Endothelial cell of hepatic sinusoid (primary cell): ENCODE measurements at regions not wholly inside any gene's neighbourhood (a gene's known extent, or its start where the extent isn't known, plus 50 kb on each side); places are given as distances from the start of the nearest gene placed in this dataset.
"Not testable (repeated sequence)": the region's sequence is repeated elsewhere in the genome, so short reads cannot be mapped to it uniquely, and the experiment has no call there.

Experiments used
- in situ Hi-C: cut with HindIII; loops from 2 replicates; pipeline ENCODE4 v1.10.0; 2017; ENCODE audit warnings: low sequenced_read_pairs

GRCh38 chr4:34365946-34366345 lies 1878.4 kb downstream of the ARAP2 start:
- in situ Hi-C loops: no loop called here

- in situ Hi-C loops: no loop called here
Measured at GRCh38 chr4:34371676-34372075, 1872.6 kb downstream of the ARAP2 start.

GRCh38 chr4:34372815-34373214 lies 1871.5 kb downstream of the ARAP2 start:
- in situ Hi-C loops: no loop called here

DNA sequence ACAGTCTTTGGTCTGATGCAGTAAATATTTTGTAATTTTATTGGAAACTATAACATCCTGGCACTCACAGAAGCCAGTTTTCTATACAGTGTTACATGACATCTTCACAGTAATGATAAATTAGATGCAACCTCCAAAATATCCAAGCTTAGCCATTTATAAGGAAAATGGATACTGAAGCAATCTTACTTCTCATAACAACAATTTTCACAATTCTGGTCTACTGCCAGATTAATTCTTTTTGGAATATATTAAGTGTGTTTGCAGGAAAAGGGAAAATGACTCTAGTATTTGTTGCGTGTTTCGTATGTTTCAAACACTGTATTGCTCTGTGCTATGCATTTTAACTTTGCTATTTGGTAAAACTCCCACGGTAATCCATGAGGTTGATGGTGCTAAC lies 1870.9 kb downstream of the ARAP2 start:
- in situ Hi-C loops: no loop called here

DNA sequence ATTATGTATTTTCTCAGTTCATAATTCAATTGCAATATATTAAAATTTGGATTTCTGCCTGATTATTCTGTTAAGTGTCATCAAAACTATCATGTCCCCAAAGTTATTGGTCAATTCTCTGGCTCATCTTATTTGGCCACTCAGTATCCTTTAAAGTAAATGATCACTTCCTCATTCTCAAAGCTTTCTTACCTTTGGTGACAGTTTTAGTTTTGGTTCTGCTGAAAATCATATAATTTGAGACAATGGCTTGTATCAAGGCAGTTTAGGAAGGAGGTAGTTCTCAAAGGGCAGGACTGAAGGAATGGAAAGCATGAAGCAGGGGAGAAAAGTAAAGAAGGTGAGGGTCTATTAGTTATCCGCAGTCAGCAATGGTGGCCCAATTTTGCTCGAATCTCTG lies 1832.1 kb downstream of the ARAP2 start:
- in situ Hi-C loops: loop anchor here (5.0 kb wide), 1 partner anchor 90 kb away; no protein-coding TSS in a partner anchor

DNA sequence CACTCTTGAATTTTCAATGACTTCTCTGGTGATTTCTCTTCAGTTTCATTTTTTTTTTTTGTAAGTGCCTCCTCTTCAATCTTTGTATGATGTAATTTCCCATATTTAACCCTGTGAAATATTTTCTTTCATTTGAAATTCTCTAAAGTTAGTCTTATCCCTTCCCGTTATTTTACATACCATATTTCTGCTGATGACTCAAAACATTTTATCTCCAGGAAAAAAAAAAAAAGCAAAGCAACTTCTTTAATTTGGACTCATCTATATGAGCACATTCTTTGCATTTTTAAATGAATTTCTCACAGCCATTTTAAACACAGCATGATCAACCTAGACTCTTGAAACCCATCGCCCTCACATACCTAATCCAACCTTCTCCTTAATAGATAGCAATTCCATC lies 1831.4 kb downstream of the ARAP2 start:
- in situ Hi-C loops: loop anchor here (5.0 kb wide), 1 partner anchor 89 kb away; no protein-coding TSS in a partner anchor

GRCh38 chr4:34417160-34417559 lies 1827.2 kb downstream of the ARAP2 start:
- in situ Hi-C loops: no loop called here

DNA sequence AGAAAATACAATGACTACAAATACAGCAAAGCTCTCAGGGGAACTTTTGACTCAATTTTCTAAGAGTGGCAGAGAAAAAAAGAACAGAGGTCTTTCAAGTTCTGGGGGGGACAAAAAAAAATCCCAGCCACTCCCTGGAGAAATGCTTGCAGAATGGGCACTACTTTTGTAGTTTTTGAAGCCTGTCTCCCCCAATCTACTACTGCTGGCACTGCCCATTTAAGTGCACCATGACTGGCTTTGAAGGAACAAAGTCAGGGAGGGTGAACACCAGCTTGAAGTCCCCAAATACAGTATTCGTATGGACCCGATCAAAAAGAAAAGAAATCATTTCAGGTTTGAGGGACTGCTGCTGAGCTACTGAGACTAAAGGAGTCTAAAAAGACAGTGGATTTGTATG lies 1824.4 kb downstream of the ARAP2 start:
- in situ Hi-C loops: no loop called here

DNA sequence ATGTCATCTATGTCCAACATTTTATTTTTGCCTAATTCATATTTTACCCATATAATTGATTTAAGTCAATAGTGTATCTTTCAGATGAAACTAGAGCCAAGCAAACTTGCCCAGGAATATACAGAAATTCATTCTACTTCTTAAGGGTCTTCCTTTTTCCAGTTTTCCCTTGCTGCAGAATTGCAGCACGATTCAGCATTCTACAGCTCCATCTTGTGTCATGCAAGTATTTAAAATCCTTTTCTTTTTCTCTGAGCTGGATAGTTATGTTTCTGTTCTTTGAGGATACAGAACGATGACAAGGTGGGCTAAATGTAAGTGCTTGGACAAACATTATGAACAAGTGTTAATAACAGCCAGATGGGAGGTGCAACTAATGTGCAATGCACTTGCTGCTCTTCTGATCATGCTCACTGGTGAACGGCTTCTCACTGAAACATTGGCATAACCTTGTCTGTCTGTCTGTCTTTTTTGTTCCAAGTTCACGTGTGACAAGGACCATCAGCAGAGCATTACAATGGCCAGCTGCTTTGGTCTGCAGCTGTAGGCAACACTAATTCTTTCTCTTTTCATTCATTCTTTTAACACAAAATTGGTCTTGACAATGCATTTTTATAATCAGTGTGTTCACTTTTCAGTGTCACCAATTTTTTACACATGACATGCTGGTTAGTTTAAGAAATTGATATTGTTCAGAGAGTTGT lies 1821.7 kb downstream of the ARAP2 start:
- in situ Hi-C loops: no loop called here

DNA sequence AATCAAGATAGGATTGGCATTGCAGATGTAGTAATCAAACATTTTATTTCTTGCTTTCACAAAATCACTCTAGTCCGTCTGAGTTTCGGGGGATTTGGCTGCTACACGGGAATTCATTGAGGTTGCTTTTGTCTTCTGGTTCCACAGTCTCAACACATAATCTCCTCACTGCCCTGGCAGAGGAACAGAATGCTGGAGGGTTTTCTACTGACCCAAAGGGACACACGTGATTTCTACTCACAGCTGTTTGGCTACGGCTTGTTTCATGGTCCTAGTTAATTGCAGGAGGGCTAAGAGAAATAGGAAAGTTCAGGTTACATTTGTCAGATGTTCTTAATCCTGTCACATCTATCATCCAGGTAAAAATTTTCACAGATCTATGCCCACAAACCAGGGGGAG lies 1811.6 kb downstream of the ARAP2 start:
- in situ Hi-C loops: no loop called here

DNA sequence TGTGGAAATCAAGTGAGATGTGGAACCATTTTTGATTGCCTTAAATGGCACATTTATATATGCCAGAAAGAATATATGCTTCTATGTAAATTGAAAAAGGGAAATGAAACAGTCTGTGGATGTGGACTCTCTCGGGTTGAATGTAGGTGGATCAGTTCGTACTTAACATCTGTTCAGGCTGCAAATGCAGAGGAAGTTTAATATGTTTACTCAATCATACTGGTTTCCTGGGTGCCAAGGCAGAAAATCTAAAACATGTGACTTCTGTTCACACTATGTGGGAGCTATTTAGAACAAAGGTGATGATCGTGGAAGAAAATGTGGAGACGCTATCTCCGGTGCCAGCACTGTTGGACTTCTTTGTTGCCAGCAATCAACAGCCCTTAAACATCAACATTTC lies 1809.9 kb downstream of the ARAP2 start:
- in situ Hi-C loops: not testable (repeated sequence)

DNA sequence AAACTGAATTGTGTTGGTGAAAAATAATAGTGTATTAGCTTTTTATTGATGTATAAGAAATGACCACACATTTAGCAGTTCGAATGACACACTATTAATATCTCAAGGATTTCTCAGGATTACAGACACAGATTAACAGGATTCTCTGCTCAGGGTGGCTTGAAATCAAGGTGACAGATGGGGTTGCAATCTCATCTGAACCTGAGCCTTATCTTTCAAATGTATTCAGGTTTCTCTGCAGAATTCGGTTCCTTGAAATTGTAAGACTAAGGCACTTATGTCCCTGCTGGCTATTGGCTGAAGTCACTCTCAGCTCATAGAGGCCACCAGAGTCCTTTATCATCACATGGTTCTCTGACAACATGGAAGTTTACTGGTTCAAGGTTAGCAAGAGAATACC lies 1780.1 kb downstream of the ARAP2 start:
- in situ Hi-C loops: no loop called here

- in situ Hi-C loops: no loop called here
Measured at GRCh38 chr4:34466411-34466810, 1777.9 kb downstream of the ARAP2 start.

- in situ Hi-C loops: no loop called here
Measured at GRCh38 chr4:34469516-34469915, 1774.8 kb downstream of the ARAP2 start.

- in situ Hi-C loops: no loop called here
Measured at GRCh38 chr4:34485252-34485651, 1759.1 kb downstream of the ARAP2 start.

GRCh38 chr4:34486461-34487363 lies 1757.6 kb downstream of the ARAP2 start:
- in situ Hi-C loops: no loop called here

DNA sequence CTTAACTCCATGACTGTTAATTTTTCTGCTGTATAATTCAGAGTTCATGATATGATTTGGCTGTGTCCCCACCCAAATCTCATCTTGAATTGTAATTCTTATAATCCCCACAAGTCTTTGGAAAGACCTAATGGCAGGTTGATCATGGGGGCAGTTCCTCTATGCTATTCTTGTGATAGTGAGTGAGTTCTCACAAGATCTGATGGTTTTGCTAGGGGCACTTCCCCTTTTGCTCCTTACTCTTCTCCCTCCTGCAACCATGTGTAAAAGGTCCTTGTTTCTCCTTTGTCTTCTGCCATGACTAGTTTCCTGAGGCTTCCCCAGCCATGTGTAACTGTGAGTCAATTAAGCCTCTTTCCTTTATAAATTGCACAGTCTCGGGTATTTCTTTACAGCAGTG lies 1751.9 kb downstream of the ARAP2 start:
- in situ Hi-C loops: no loop called here

GRCh38 chr4:34502086-34502485 lies 1742.2 kb downstream of the ARAP2 start:
- in situ Hi-C loops: loop anchor here (5.0 kb wide), 1 partner anchor 90 kb away; no protein-coding TSS in a partner anchor

- in situ Hi-C loops: loop anchor here (5.0 kb wide), 1 partner anchor 92 kb away; no protein-coding TSS in a partner anchor
Measured at GRCh38 chr4:34504731-34505130, 1739.6 kb downstream of the ARAP2 start.

- in situ Hi-C loops: not testable (repeated sequence)
Measured at GRCh38 chr4:34506511-34507092, 1737.7 kb downstream of the ARAP2 start.

GRCh38 chr4:34512616-34513015 lies 1731.7 kb downstream of the ARAP2 start:
- in situ Hi-C loops: no loop called here

- in situ Hi-C loops: no loop called here
Measured at GRCh38 chr4:34516524-34516923, 1727.8 kb downstream of the ARAP2 start.
